Panc1 (cell line): ENCODE measurements at regions not wholly inside any gene's neighbourhood (a gene's known extent, or its start where the extent isn't known, plus 50 kb on each side); places are given as distances from the start of the nearest gene placed in this dataset.

Experiments used
- CTCF ChIP-seq: fragments of 450-650 bp; IDR thresholded peaks from 2 replicates; pipeline ENCODE4 v1.5.1; 2017; ENCODE audit warnings: mild to moderate bottlenecking
- POLR2AphosphoS5 ChIP-seq: IDR thresholded peaks from 2 replicates; pipeline ENCODE4 v1.6.1; 2012; ENCODE audit warnings: mild to moderate bottlenecking, low read depth, low read length, moderate library complexity
- REST ChIP-seq, 2 experiments: IDR thresholded peaks; 2 replicates each; pipeline ENCODE4 v1.6.1; 2011 to 2012; ENCODE audit warnings: low read depth in 2 of 2, control low read depth in 1 of 2, low read length in 1 of 2, mild to moderate bottlenecking in 1 of 2, moderate library complexity in 1 of 2; ENCODE audit not compliant: insufficient read depth in 1 of 2
- SIN3A ChIP-seq: IDR thresholded peaks from 2 replicates; pipeline ENCODE4 v1.6.1; 2012; ENCODE audit warnings: low read depth, mild to moderate bottlenecking, low read length, moderate library complexity, borderline replicate concordance; ENCODE audit not compliant: insufficient read depth

DNA sequence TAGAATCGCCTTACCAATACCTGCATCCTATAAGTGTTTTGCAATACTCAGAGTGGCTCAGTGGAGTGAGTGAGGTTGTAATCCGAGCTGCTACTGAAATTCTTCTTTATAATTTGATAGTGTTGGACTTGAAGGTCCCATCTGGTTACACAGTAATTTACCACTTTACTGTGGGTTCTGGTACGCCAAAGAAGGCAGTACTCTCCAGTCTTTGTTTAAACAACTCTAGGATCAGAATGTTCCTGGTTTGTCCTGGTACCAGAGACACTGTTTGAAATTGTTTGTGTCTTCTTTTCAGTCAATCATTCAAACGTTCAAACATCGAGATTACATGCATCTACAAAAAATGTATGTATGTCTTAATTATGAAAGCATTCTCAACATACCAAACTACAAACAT lies 51.3 kb upstream of the AMN1 start:
- no peak for TF ChIP-seq CTCF
- TF ChIP-seq REST (IDR thresholded peaks at IDR 0.05; ENCODE audit: insufficient read depth in 1 of 2, low read depth in 2 of 2, low read length in 1 of 2), result no peak
- no peak for TF ChIP-seq SIN3A
- TF ChIP-seq POLR2AphosphoS5, result no peak
